ENCODE measurements at regions not wholly inside any gene's neighbourhood (a gene's known extent, or its start where the extent isn't known, plus 50 kb on each side); places are given as distances from the start of the nearest gene placed in this dataset.

DNA sequence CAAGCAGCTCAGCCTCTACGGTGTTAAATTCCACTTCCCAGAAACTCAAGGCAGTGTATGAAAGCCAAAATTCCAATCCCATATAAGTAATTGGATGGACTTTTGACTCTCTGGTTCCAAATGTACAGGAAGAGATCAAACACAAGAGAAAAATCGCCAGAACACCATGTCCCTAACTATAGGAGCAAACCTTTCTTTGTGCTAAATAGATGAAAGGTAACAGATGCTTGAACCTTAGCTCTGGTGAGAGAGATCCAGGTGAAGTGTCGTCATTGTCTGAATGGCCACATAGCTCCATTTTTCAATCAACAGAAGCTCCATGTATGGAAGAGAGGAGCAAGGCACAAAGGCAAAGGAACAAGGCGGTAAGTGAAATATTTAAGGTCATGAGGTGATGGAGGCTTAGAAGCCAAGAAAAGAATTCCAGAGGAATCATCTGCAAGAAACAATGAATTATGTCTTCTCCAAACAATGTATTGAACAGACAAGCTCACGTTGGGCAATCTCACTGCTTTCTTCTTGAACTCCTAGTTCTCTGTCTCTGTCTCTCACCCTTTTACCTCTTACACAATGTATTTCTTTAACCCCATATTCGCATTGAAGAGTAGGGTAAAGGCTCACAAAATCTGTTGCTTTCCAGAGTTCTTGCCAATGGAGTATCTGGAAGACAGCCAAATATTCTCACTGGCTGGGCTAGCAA lies 585.1 kb downstream of the GATA3 start:
- TF ChIP-seq YY1 (IDR thresholded peaks at IDR 0.05; ENCODE audit: insufficient read depth, insufficient read length) (no peak), ZNF274 (IDR thresholded peaks at IDR 0.05; ENCODE audit: low read depth, low read length) (no peak)
